HG03439 (cell line): ENCODE measurements at regions not wholly inside any gene's neighbourhood (a gene's known extent, or its start where the extent isn't known, plus 50 kb on each side); places are given as distances from the start of the nearest gene placed in this dataset.

Experiments
- ATAC-seq: cut with Tn5 transposase; IDR thresholded peaks from one replicate; pipeline ENCODE4 v1.9.1; 2021; ENCODE audit warnings: mild to moderate bottlenecking, moderate library complexity; ENCODE audit not compliant: unreplicated experiment

GRCh38 chr5:130279386-130279785, 375.1 kb downstream of the CHSY3 start:
- no peak for ATAC-seq

GRCh38 chr5:130278136-130278535, 373.9 kb downstream of the CHSY3 start:
- ATAC-seq, result no peak

DNA sequence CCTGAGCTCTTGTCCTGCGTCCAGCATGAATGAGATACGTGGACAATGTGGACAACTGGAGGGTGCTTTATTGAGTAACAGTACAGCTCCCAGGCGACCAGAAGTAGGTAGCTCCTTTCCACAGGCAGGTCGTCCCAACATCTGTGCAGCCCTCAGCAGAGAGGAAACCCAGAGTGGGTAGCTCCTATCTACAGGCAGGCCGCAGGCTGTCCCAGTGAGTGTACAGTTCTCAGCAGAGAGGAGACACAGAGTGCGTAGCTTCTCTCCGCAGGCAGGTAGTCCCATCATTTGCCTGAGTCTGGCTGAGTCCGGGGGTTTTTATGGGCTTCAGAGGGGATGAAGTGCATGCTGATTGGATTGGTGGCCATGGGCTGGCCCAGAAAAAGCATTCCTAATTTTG, 373.3 kb downstream of the CHSY3 start:
- ATAC-seq, result no peak

- no peak for ATAC-seq
Measured at GRCh38 chr5:130277002-130277401, 372.7 kb downstream of the CHSY3 start.

DNA sequence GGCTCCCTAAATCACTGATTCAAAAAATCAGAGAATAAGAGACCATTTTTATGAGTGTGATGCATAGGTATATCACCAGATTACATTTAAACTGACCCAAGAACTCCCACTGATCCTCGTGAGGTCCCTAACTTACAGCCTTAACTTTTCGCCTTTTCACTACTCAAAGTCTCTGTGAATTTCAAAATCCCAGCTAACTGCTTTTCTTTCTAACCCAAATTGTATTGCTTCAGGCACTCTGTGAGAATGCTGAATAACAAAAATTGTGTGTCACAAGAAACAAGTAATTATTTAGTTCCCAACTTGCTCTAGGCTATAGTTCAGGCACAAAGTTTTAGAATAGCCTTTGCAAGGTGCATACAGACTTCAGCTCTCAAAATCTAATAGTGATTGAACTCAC, 368.6 kb downstream of the CHSY3 start:
- ATAC-seq, result no peak

GRCh38 chr5:130270786-130271185, 366.5 kb downstream of the CHSY3 start:
- ATAC-seq, result no peak

DNA sequence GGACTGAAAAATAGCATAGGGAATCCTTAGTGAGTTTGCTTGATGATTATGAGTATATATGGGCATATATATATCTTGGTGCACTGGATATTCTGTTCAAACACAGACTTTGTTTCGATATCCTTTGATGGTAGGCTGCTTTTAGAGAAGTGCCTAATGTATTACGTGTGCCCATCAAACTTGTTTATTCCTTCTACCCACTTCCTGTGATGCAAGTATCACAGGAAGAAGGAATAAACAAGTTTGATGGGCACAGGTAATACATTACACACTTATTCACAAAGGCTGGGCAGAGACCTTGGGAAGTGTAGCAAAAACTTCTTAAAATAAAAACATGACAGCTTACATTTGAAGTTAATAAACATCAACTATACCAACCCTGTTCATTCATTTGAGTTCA, 364.2 kb downstream of the CHSY3 start:
- ATAC-seq, result no peak

- no peak for ATAC-seq
Measured at GRCh38 chr5:130267926-130268325, 363.7 kb downstream of the CHSY3 start.

GRCh38 chr5:130260481-130260880, 356.2 kb downstream of the CHSY3 start:
- ATAC-seq, result no peak

DNA sequence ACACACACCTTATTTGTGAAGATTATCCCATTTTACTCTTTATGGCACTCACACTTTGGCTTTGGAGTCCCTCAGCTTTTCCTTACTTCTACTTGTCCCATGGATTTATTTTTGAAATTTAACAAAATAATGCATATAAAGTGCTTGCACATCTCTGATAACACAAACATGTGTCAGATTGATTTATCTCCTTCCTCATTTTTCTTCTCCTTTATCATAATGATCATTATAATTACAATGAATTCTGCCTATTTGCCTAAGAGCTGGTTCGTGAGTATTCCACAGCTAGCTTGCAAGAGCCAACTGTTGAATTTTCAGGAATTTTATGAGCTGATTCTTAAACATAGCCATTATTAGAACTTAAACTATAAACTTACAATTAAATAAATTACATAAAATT, 347.7 kb downstream of the CHSY3 start:
- ATAC-seq, result no peak

GRCh38 chr5:130243641-130244040, 339.4 kb downstream of the CHSY3 start:
- ATAC-seq, result no peak

- no peak for ATAC-seq
Measured at GRCh38 chr5:130237721-130238120, 333.5 kb downstream of the CHSY3 start.
